Endothelial cell (in vitro differentiated cells): ENCODE measurements at regions not wholly inside any gene's neighbourhood (a gene's known extent, or its start where the extent isn't known, plus 50 kb on each side); places are given as distances from the start of the nearest gene placed in this dataset.

Experiments
- DNase-seq: peaks from one replicate; pipeline ENCODE4 v3.0.0; 2021; ENCODE audit warnings: low spot score
- H3K27ac Mint-ChIP-seq: one replicate; pipeline ENCODE4 v1.8.0; 2021; ENCODE audit warnings: mixed read lengths, inconsistent platforms; ENCODE audit not compliant: unreplicated experiment
- H3K27me3 Mint-ChIP-seq: one replicate; pipeline ENCODE4 v1.8.0; 2021; ENCODE audit warnings: mild to moderate bottlenecking, moderate library complexity, mixed read lengths, inconsistent platforms; ENCODE audit not compliant: unreplicated experiment
- H3K36me3 Mint-ChIP-seq: one replicate; pipeline ENCODE4 v1.8.0; 2021; ENCODE audit warnings: mild to moderate bottlenecking, low read depth, mixed read lengths, inconsistent platforms; ENCODE audit not compliant: unreplicated experiment
- H3K4me1 Mint-ChIP-seq: one replicate; pipeline ENCODE4 v1.8.0; 2021; ENCODE audit warnings: mild to moderate bottlenecking, mixed read lengths, inconsistent platforms; ENCODE audit not compliant: unreplicated experiment
- H3K4me3 Mint-ChIP-seq: one replicate; pipeline ENCODE4 v1.8.0; 2021; ENCODE audit warnings: mild to moderate bottlenecking, mixed read lengths, inconsistent platforms; ENCODE audit not compliant: unreplicated experiment
- H3K9me3 Mint-ChIP-seq: one replicate; pipeline ENCODE4 v1.8.0; 2021; ENCODE audit warnings: mixed read lengths, inconsistent platforms; ENCODE audit not compliant: unreplicated experiment
- CTCF ChIP-seq: fragments of 200-600 bp; sonication (generic); IDR thresholded peaks from one replicate; pipeline ENCODE4 v1.5.0; 2021; ENCODE audit warnings: antibody characterized with exemption; ENCODE audit not compliant: unreplicated experiment

DNA sequence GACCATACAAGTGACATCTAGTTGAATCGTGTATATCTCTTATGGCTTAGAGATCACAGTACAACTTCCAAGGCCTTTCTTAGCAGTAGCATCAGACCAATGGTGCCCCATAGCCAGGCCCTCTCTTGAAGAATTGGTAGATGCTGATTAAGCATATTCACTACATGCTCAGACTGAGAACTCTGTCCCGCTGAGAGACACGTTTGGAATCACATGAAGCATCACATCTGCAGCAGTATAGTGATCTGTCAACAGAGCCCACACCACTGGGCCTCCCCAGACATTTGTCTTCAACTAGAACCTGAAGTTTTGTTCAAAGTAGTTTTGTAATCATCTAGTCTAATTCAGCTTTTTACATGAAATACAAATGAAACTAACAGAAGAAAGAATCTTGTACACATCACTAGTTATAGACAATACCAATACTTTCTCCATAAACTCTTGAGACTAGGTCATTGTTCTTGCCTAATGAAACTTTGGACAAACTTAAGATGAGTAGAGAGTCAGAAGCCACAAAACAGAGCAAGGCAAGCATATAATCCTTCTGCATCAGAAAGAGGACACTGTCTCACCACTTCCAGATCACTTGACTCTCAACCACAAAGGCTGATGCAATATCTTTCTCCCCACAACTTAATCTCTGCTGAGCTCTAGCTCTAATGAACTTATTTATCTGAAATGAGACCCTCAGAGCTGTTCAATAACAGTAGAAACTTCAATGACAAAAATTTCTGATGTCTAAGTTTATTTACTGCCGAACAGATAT, 182.7 kb downstream of the TBX18 start:
- Mint-ChIP-seq H3K4me1 (peaks cover 2% of the 10 kb centered on the region), H3K9me3 (no peaks in the 10 kb centered on the region), H3K27ac (no peak overlapping the region)

DNA sequence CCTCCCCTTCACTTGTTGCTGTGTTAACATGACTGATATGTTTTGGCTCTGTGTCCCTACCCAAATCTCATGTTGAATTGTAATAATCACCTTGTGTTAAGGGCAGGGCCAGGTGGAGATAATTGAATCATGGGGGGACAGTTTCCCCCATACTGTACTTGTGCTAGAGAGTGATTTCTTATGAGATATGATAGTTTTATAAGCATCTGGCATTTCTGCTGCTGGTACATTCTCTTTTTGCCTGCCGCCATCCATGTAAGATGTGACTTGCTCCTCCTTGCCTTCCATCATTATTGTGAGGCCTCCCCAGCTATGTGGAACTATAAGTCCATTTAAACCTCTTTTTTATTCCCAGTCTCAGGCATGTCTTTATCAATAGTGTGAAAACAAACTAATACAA, 185.0 kb downstream of the TBX18 start:
- Mint-ChIP-seq H3K4me3 (no peak overlapping the region), H3K27me3 (no peaks in the 10 kb centered on the region), H3K4me1 (no peaks in the 10 kb centered on the region), H3K27ac (no peak overlapping the region), H3K36me3 (no peaks in the 10 kb centered on the region), H3K9me3 (no peaks in the 10 kb centered on the region)
- no peak for TF ChIP-seq CTCF
- no peak for DNase-seq

More for the DNA sequence above, 182.7 kb downstream of the TBX18 start:
- Mint-ChIP-seq H3K27me3 (no peaks in the 10 kb centered on the region), H3K4me3 (no peak overlapping the region), H3K36me3 (no peaks in the 10 kb centered on the region)
- no peak for TF ChIP-seq CTCF
- no peak for DNase-seq

GRCh38 chr6:84576029-84576428, 188.4 kb downstream of the TBX18 start:
- TF ChIP-seq CTCF = no peak
- Mint-ChIP-seq H3K9me3 (no peaks in the 10 kb centered on the region), H3K4me3 (no peak overlapping the region), H3K27ac (no peak overlapping the region), H3K4me1 (no peaks in the 10 kb centered on the region), H3K36me3 (no peaks in the 10 kb centered on the region), H3K27me3 (no peaks in the 10 kb centered on the region)
- no peak for DNase-seq

DNA sequence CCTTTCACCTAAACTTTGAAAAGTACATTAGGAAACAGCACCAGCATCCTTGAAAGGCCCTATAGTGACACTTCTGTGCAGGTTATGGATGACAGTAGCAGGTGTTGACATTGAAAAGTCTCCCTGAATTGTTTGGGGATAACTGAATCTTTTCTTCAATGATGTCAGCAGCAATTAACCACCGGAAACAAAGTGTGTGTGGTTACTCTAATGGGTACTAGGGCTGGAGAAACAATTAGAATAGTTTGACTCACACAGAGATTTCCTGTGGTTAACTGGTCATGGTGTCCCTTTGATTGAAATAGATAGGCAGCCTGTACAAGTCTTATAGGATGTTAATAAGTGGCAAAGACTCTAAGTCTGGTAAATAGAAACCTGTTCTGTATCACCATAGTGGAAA, 189.1 kb downstream of the TBX18 start:
- no peak for TF ChIP-seq CTCF
- H3K4me1 Mint-ChIP-seq = no peaks in the 10 kb centered on the region
- H3K4me3 Mint-ChIP-seq = no peak overlapping the region
- no peaks in the 10 kb centered on the region for H3K27me3 Mint-ChIP-seq
- H3K36me3 Mint-ChIP-seq = no peaks in the 10 kb centered on the region
- no peak overlapping the region for H3K27ac Mint-ChIP-seq
- DNase-seq = no peak
- H3K9me3 Mint-ChIP-seq = no peaks in the 10 kb centered on the region

DNA sequence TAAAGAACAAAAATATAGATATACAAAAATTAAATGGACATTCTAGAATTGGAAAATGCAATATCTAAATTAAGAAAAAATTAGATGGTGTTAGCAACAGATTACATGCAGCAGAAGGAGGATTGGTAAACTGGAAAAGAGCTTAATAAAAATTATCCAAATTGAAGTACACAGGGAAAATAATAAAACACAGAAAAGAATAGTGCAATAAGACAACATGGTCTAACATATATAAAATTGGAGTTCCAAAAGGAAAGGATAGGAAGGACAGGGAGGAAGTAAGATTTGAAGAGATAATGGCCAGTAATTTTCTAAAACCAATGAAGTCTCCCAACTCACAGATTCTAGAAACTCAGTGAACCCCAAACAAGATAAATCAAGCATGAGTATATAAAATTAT, 194.5 kb downstream of the TBX18 start:
- Mint-ChIP-seq H3K9me3 (no peaks in the 10 kb centered on the region), H3K36me3 (no peaks in the 10 kb centered on the region), H3K4me1 (no peaks in the 10 kb centered on the region), H3K27ac (no peak overlapping the region), H3K4me3 (no peak overlapping the region), H3K27me3 (no peaks in the 10 kb centered on the region)
- DNase-seq = no peak
- no peak for TF ChIP-seq CTCF
